Caki2 (cell line): ENCODE measurements at regions not wholly inside any gene's neighbourhood (a gene's known extent, or its start where the extent isn't known, plus 50 kb on each side); places are given as distances from the start of the nearest gene placed in this dataset.
A peak's percentile ranks its signal among the peaks of the same experiment; 100 is the strongest.

Source experiments
- DNase-seq: peaks from one replicate; pipeline ENCODE4 v3.0.0-alpha.2; 2015; ENCODE audit warnings: low read depth
- in situ Hi-C: cut with HindIII; loops from 2 replicates; pipeline ENCODE4 v1.10.0; 2016; ENCODE audit warnings: low sequenced_read_pairs, low pct_unique_long_range_greater_than_20kb, mixed read lengths

DNA sequence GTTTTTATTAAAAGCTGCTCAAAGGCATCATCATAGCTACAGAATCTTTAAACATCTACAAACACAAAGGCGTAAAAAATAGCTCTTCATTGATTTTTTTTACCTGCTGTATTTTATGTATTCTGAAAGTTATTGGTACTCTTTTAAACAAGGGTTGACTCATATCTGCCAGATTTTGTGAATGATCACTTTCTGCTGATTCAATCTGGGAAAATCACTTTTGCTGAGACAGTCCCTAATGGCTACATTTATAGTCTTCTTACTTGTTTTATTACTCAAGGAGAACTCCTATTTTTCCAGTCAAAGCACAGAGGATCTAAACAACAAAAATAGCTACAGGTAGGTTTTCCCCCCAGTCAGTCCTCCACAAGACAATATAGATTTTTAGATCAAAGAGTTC lies 739.0 kb downstream of the CBLN4 start:
- in situ Hi-C loops, result no loop called here
- no peak for DNase-seq

DNA sequence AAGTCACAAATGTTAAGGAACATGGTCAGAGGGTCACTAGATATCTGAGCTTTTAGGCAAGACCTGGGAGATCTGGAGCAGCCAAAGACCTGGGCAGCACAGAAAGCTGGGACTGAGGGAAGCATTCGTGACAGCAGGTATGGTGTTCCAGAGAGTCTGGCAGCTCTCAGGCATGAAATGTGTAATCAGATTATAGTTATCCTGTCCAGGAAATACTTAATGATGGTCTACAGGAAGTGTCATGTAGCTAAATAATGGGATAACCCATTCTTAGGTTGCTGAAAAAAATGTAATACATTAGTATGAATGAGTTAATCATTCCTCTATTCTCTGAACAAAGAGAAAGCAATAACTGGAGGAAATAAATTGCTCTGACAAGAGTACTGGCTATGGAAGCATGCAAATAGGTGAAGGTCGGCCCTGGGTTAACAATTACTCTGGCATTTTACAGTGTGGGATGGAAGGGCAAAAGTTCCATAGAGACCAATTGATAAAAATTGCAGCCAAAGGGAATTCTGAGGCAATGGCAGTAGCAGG lies 740.5 kb downstream of the CBLN4 start:
- in situ Hi-C loops, result no loop called here
- DNase-seq, result no peak

DNA sequence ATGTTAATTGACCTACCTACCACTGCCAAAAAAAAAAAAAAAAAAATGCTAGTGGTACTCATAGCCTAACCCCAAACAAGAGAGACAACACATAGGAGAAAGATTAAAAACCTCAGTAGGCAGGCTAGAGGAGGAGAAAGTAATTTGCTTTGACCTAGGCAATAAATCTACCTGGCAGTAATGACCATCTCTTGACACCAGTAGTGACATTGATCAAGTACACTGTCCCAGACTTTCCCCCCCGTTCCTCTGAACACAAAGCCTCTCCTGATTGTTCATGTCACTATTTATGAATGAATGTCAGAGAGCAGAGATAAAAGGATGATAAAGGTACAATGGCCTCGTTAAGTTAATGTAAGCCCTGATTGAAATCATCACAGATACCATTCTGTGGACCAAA lies 746.8 kb downstream of the CBLN4 start:
- in situ Hi-C loops, result no loop called here
- peak; percentile 2 for DNase-seq

DNA sequence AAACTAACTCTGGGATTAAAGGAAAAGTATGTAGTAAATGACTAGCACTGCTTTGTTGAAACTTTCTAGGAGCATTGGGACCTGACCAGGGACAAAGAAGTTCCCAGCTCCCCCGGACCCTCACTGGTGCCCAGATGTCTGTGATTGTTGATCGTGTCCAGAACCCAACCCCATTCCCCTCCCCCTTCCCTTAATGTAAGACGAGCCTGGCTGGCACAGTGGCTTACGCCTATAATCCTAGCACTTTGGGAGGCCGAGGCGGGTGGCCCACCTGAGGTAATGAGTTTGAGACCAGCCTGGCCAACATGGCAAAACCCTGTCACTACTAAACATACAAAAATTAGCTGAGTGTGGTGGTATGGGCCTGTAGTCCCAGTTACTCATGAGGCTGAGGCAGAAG lies 750.3 kb downstream of the CBLN4 start:
- in situ Hi-C loops, result no loop called here
- no peak for DNase-seq

DNA sequence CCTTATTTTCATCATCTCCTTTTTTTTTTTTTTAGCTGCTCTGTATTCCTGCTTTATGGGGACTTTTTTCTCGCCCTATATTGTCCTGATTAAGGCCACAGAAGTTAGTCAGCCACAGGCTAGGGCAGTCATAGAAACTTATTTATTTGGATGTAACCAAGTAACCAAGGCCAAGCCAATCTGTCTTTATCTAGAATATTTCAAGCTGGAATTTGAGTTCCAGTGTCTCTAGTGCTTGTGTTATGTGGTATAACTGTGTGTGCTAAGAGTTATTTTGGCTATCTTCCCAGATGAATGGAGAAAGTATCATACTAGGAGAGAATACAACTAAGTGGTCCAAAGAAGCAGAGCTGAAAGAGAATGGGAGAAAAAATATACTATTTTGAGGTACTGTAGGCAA lies 751.5 kb downstream of the CBLN4 start:
- in situ Hi-C loops, result no loop called here
- no peak for DNase-seq

DNA sequence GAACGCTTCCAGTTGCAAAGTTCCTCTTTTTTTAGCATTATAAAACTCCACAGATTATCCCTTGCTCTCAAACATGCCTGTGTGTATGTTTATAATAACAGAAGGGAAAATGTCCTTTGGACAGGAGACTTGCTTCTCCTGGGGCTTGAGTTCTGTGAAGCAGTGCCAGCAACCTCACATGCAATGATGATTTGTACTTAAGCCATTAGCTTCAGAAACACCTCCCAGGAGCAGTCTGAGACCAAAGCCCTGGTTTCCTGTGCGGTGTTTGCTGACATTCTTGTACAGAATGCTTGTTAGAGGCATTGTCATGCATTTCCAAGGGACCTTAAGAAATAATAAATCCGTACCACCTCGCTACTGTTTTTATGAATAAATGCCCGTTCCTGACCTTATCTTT lies 752.8 kb downstream of the CBLN4 start:
- in situ Hi-C loops, result no loop called here
- DNase-seq, result no peak

DNA sequence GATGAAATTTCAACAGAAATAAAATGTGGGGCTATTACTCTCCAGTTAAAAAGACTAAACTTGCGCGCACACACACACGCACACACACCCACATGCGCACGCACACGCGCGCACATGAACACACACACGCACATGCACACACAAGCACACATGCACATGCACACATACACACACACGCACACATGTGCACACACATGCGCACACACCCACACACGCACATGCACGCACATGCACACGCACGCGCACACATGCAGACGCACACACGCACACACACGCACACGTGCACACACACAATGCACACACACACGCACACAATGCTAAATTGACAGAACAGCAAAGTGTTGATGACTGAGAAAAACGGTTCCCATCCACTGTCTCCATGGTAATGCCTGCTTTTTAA lies 754.1 kb downstream of the CBLN4 start:
- in situ Hi-C loops, result no loop called here
- DNase-seq, result no peak

DNA sequence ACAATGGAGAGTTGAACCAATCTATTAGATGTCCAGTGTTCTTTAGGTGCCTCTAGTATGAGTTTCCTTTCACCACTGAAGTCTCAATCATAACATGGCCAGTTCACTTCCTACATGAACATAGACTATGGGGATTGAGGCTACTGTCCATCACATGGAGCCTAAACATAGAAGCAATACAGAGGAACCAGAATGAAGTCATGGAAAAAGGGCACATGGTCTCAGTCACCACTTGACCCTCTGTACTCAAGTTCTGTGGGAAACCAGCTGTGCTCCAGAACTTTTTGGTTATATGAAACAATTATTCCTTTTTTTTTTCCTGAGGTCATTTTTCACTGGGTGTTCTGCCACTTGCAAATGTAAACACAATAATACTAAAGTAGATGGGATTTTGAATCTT lies 762.5 kb downstream of the CBLN4 start:
- in situ Hi-C loops, result no loop called here
- DNase-seq, result no peak

DNA sequence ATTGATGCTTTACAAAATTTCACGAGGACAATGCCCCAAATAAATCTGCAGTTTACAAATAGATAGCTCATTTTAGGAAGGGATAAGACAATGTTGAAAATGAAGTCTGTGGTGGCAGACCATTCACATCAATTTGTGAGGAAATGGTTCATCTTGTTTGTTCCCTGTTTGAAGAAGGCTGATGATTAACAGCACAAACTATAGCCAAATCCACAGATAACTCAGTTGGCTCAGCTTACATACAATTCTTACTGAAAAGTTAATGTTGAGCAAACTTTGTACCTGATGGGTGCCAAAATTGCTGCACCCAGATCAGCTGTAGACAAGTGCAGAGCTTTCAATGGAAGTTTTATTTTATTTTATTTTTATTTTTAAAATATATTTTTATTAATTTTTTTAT lies 763.9 kb downstream of the DOK5 start:
- in situ Hi-C loops, result no loop called here
- no peak for DNase-seq

DNA sequence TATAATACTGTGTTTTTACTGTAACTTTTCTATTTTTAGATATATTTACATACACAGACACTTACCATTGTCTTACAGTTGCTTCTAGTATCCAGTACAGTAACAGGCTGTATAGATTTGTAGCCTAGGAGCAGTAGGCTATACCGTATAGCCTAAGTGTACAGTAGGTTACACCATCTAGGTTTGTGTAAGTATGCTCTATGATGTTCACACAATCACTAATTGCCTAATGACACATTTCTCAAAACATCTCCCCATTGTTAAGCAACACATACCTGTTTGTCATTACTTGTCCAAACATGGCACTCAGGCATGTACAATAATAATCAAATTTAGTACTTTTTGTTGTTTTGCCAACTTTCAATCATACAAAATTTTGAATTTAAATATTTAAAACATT lies 757.3 kb downstream of the DOK5 start:
- no peak for DNase-seq
- in situ Hi-C loops, result no loop called here

DNA sequence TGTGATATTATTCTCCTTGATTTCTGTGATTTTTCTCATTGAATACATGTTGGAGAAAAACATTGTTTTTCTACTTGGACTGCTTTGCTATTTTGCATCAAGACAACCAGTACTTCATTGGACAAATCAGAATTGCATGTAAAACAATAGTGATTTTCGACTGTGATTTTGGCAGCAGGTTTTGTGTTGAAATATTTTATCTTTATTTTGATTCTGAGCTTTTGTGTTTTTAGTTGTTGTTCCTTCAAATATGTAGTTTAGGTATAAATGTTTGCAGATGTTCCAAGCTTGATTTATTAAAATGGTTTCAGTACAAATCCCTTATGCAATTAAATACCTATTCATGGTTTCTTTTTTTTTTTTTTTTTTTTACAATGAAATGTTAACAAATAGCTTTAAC lies 754.1 kb downstream of the DOK5 start:
- in situ Hi-C loops, result no loop called here

DNA sequence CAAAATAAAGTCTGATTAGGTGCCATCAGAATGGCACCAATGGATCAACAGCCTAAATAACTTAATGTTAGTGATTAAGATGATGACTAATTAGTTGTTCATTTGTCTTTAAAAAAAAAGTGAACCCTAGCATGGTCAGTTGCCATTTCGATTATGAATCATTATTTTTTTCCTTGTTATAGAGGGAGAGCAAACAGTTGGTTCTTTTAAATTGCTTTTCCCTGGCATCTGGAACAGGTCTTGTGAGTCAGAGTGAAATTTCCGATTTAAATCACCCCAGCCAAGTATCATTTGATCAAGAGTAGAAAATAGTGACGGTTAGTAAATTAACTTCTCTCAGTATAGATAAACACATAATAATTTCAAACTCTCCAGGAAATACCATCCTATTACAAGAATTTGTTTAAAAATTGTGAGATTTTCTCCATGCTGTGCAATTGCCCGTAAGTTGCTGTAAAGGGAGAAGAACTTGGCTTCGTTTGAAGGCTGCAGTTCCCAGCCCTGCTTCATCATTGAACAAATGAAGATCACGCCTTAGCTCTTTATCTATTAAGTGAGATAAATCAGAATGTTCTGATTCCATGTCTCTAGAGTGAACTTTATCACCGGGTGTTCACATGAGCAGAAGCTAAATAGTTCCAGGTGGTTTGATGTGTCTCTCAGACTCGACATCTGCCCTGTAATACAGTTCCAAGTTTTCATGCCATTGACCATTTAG lies 741.3 kb downstream of the DOK5 start:
- DNase-seq, result no peak
- in situ Hi-C loops, result no loop called here

More for the DNA sequence above, 754.1 kb downstream of the DOK5 start:
- DNase-seq, result no peak

DNA sequence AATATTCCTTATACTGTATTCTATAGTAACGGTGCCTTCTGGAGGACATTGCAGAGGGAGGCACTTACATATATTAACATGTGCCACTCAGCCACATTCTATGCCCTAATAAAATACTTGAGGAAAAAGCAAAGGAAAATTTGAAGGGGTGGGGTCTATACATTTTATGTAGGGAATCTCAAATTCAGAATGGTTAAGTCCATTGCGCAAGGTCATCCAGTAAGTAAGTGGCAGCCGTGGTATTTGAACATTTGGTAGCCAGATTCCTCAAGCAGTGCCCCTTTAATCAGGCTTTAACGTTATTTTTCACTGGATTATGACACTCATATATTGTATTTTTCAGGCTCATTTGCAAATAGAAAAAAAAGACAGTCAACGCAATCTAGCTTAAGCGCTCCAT lies 738.3 kb downstream of the DOK5 start:
- no peak for DNase-seq
- in situ Hi-C loops, result no loop called here

DNA sequence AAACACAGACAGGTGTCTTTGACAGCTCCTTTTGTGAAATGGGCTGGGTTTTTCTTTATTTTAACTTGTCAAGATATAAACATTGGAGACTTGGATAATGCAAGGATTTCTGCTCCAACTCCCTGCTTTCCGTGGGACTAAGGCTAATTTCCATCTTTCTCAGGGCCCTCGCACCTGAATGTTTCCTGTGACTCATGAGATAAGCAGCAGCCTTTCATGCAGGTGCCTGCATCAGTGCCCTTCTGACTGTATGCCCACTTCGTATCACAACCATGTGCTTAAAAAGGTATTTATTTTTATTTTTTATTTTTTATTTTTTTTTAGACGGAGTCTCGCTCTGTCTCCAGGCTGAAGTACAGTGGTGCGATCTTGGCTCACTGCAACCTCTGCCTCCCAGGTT lies 736.1 kb downstream of the DOK5 start:
- in situ Hi-C loops, result no loop called here
- no peak for DNase-seq

DNA sequence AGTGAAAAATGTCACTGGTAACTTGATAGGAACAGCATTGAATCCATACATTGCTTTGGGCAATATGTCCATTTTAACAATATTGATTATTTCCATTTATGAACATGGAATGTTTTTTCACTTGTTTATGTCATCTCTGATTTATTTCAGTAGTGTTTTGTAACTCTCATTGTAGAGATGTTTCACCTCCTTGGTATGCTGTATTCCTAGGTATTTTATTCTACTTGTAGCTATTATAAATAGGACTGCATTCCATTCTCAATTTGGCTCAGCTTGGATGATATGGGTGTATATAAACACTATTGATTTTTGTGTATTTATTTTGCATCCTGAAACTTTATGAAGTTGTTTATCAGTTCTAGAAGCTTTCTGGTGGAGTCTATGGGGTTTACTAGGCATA lies 730.3 kb downstream of the DOK5 start:
- no peak for DNase-seq
- in situ Hi-C loops, result no loop called here

DNA sequence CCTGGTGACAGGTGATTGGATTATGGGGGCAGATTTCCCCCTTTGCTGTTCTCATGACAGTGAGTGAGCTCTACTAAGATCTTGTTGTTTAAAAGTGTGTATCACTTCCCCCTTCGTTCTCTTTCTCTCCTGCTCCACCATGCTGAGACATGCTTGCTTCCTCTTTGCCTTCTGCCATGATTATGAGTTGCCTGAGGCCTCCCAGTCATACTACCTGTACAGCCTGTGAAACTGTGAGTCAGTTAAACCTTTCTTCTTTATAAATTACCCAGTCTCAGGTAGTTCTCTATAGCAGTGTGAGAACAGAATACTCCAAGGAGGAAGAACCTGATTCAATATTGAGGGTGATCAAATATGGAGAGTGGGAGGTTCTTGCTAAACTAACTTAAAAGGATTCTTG lies 724.9 kb downstream of the DOK5 start:
- DNase-seq, result no peak
- in situ Hi-C loops, result no loop called here

DNA sequence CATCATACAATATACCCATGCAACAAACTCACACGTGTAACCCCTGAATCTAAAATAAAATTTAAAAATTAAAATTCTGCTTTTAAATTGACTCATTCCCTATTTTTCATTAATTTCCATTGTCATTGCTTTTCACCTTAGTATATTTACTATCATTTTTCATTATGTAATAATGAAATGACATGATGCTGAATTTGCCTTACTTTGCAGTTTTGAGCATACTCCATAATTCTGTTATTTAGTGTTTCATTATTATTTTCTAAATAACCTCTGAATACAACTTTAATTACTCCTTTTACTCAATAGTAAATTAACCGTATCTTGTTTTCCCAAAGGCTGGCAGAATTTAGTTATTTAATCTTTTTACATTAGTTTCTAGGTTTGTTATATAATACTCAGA lies 719.6 kb downstream of the DOK5 start:
- DNase-seq, result no peak
- in situ Hi-C loops, result no loop called here

DNA sequence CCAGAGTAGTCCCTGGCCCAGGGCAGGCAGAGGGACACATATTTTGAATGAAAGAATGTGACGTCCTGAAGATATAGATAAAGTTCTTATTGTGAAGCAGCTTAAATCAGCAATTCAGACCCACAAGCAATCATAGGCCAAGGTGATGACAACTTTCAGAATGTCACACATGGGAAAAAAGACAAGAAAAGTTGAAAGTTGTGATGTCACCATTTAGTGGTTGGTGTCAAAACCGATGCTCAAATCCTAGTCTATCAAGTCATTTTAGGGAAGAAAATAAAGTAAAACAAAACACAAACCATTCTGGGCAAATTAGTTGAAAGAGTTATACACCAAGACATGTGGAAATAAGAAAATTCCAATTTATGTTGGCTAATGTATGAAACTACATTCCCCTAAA lies 710.8 kb downstream of the DOK5 start:
- in situ Hi-C loops, result no loop called here
- no peak for DNase-seq

DNA sequence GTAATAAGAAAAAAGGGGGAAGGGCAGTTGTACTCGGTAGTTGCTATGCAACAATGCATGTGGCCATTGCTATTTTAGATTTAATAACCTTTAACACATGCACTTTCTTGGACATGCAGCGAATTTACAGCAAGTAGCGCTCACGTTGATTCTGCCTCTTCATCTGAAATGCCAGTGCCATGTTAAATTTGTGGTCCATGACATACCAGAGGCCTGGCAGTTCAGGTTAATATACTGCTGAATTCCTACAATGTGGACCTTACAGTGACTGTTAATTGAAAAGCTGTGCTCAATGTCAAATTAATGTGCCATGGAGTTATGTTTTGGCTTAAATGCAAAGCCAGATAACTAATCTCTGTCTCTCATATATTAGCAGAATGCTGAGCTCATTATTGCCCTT lies 699.7 kb downstream of the DOK5 start:
- in situ Hi-C loops, result no loop called here
- DNase-seq, result no peak

DNA sequence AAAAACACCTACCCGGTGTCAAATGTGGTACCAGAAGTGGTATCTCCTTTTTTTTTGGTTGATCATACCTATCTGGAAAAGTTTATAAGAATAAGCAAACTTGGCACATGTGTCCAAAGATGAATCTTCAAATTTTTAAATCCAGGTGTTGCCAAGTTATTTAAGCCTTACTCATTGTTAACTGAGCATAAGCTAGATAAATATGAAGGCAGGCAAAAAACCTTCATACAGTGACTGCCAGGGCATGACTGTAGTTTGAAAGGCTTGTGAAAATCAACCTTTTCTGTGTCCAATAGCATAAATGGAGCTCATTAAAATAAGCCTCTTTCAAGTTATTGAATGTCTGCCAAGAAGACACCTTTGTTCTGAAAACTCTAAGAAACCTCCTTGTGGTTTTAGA lies 699.2 kb downstream of the DOK5 start:
- no peak for DNase-seq
- in situ Hi-C loops, result no loop called here
